ENCODE measurements at regions not wholly inside any gene's neighbourhood (a gene's known extent, or its start where the extent isn't known, plus 50 kb on each side); places are given as distances from the start of the nearest gene placed in this dataset.

DNA sequence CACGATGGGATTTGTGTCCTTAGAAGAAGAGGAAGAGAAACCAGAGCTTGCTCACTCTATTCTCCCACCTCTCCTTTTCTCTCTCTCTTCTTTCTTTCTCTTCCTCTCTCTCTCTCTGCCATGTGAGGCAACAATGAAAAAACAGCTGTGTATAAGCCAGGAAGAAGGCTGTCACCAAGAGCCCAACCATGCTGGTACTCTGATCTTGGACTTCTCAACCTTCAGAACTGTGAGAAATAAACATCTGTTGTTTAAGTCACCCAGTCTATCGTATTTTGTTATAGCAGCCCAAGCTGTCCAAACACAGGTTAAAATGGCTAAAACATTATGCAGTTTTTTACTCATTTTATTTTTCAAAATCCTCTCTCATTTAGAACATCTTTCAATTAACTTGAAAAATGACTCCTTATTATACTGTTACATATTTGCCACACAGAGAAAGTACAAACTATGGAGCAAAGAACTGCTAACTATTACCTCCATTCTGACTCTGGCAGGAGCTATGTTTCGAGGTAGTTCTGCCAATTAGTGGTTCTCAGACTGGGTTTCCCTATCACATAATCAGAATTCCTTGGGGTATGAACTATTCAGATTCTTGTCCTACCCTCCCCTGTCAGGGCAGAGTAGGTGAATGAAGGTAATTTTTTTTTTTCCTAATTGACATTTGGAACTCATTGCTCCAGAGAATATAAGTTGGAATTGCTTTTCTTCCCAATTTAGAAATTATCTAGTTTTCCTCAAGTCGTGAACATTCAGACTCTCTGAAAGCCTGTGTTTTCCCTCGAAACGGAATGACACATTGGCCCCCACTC lies 434.6 kb downstream of the ENC1 start:
- no peaks in the 10 kb centered on the region for H3K9me3 ChIP-seq (ENCODE audit: control insufficient read depth in 1 of 2, low read length in 2 of 2)
- no peak for DNase-seq
- no peaks in the 10 kb centered on the region for H3K4me1 ChIP-seq (ENCODE audit: insufficient read depth, low read length)
- ChIA-PET CTCF (ENCODE audit: partially characterized antibody) (no interaction called here), POLR2A (ENCODE audit: partially characterized antibody) (no interaction called here)
- no peak overlapping the region for H3K27ac ChIP-seq (ENCODE audit: low read depth, low read length)
- Mint-ChIP-seq H3K4me1 (no peaks in the 10 kb centered on the region), H3K27me3 (peaks cover 6 to 12% of the 10 kb centered on the region in 2 donors), H3K36me3 (no peaks in the 10 kb centered on the region), H3K9me3 (no peaks in the 10 kb centered on the region), H3K27ac (no peak overlapping the region), H3K4me3 (no peak overlapping the region)
- no peaks in the 10 kb centered on the region for H3K27me3 ChIP-seq (ENCODE audit: insufficient read depth, low read length)
- intact Hi-C loops (cut with micrococcal nuclease) = no loop called here
- no peak overlapping the region for H3K4me3 ChIP-seq (ENCODE audit: low read length in 2 of 2)
- H3K36me3 ChIP-seq (ENCODE audit: insufficient read depth, low read length) = no peaks in the 10 kb centered on the region

GRCh38 chr5:74201334-74202081 lies 439.0 kb downstream of the ENC1 start:
- Histone ChIP-seq H3K36me3 (ENCODE audit: insufficient read depth, low read length) (no peaks in the 10 kb centered on the region), H3K27ac (ENCODE audit: low read depth, low read length) (no peak overlapping the region), H3K4me1 (ENCODE audit: insufficient read depth, low read length) (no peaks in the 10 kb centered on the region), H3K4me3 (ENCODE audit: low read length in 2 of 2) (no peak overlapping the region), H3K27me3 (ENCODE audit: insufficient read depth, low read length) (no peaks in the 10 kb centered on the region), H3K9me3 (ENCODE audit: control insufficient read depth in 1 of 2, low read length in 2 of 2) (no peaks in the 10 kb centered on the region)
- POLR2A ChIA-PET (ENCODE audit: partially characterized antibody) = no interaction called here
- H3K4me3 Mint-ChIP-seq = no peak overlapping the region
- H3K27ac Mint-ChIP-seq = no peak overlapping the region
- H3K4me1 Mint-ChIP-seq = no peaks in the 10 kb centered on the region
- DNase-seq = no peak
- H3K27me3 Mint-ChIP-seq = peaks cover 2 to 9% of the 10 kb centered on the region in 2 donors
- intact Hi-C loops (cut with micrococcal nuclease) = no loop called here
- no peaks in the 10 kb centered on the region for H3K36me3 Mint-ChIP-seq
- H3K9me3 Mint-ChIP-seq = no peaks in the 10 kb centered on the region
- CTCF ChIA-PET (ENCODE audit: partially characterized antibody) = no interaction called here

- Mint-ChIP-seq H3K4me1 (no peaks in the 10 kb centered on the region), H3K9me3 (no peaks in the 10 kb centered on the region), H3K27ac (no peak overlapping the region), H3K27me3 (peaks cover 2 to 5% of the 10 kb centered on the region in 2 donors), H3K36me3 (no peaks in the 10 kb centered on the region), H3K4me3 (no peak overlapping the region)
- no peaks in the 10 kb centered on the region for H3K36me3 ChIP-seq (ENCODE audit: insufficient read depth, low read length)
- H3K4me3 ChIP-seq (ENCODE audit: low read length in 2 of 2) = no peak overlapping the region
- CTCF ChIA-PET (ENCODE audit: partially characterized antibody) = no interaction called here
- POLR2A ChIA-PET (ENCODE audit: partially characterized antibody) = no interaction called here
- DNase-seq = no peak
- no peaks in the 10 kb centered on the region for H3K4me1 ChIP-seq (ENCODE audit: insufficient read depth, low read length)
- H3K27ac ChIP-seq (ENCODE audit: low read depth, low read length) = no peak overlapping the region
- H3K9me3 ChIP-seq (ENCODE audit: control insufficient read depth in 1 of 2, low read length in 2 of 2) = no peaks in the 10 kb centered on the region
- intact Hi-C loops (cut with micrococcal nuclease) = no loop called here
- H3K27me3 ChIP-seq (ENCODE audit: insufficient read depth, low read length) = no peaks in the 10 kb centered on the region
These were observed 440.0 kb downstream of the ENC1 start for GRCh38 chr5:74200560-74200959.

DNA sequence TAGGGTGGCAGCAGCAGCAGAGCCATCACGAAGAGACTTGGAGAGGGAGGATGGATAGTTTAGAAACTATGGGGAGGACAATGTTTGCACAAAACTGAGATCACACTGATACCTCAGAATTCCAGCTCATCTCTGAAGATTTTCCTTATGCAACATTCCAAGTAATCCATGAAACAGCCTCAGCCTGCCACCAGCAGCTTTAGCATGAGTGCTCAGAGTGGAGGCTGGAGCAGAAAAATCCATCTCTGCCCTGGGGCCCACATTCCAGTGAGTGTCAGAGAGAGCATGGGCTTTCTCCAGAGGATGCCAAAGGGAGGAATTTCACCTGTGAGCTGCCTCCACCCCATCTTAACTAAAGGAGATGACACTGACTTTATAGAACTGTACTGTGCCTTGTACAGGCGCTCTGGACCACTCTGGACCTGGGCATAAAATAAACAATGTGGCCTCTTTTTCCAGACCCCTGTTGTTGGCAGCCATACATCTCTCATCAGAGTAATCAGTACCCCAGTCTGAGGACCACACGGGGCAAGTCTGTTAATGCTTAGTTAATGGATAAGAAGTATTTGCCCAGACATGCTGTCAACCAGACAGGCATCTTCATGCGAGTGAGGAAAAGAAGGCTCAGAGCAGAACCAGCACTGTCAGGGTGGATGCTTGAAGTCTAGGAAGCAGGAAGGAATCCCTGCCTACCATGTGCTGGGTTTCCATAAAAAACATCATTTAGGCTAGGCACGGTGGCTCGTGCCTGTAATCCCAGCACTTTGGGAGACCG lies 440.9 kb downstream of the ENC1 start:
- H3K4me3 Mint-ChIP-seq = no peak overlapping the region
- Histone ChIP-seq H3K4me1 (ENCODE audit: insufficient read depth, low read length) (no peaks in the 10 kb centered on the region), H3K27me3 (ENCODE audit: insufficient read depth, low read length) (no peaks in the 10 kb centered on the region), H3K4me3 (ENCODE audit: low read length in 2 of 2) (no peak overlapping the region), H3K36me3 (ENCODE audit: insufficient read depth, low read length) (no peaks in the 10 kb centered on the region), H3K27ac (ENCODE audit: low read depth, low read length) (no peak overlapping the region), H3K9me3 (ENCODE audit: control insufficient read depth in 1 of 2, low read length in 2 of 2) (no peaks in the 10 kb centered on the region)
- no peak overlapping the region for H3K27ac Mint-ChIP-seq
- H3K4me1 Mint-ChIP-seq = no peaks in the 10 kb centered on the region
- peaks cover 2 to 5% of the 10 kb centered on the region in 2 donors for H3K27me3 Mint-ChIP-seq
- H3K9me3 Mint-ChIP-seq = no peaks in the 10 kb centered on the region
- no peaks in the 10 kb centered on the region for H3K36me3 Mint-ChIP-seq
- intact Hi-C loops (cut with micrococcal nuclease) = no loop called here
- CTCF ChIA-PET (ENCODE audit: partially characterized antibody) = no interaction called here
- POLR2A ChIA-PET (ENCODE audit: partially characterized antibody) = no interaction called here
- no peak for DNase-seq

DNA sequence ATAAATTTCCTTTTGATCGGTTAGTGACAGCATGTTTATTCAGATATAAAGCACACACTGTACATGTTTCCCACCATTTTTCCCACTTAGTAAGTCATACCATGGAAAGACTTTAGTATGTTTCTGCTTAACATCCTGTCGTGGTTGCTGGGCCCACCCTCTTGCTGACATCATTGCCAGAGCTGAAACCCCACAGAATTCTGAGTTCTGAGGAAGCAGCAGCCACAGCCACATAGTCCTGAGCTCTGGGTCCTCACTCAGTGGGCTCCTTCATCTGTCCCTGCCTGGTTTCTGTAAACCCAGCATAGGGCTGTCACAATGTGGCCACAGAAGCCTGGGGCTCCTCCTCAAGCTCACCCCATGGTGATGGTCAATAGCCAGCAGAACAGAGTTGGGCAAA lies 441.5 kb downstream of the ENC1 start:
- no peaks in the 10 kb centered on the region for H3K4me1 ChIP-seq (ENCODE audit: insufficient read depth, low read length)
- Mint-ChIP-seq H3K36me3 (no peaks in the 10 kb centered on the region), H3K4me3 (no peak overlapping the region), H3K4me1 (no peaks in the 10 kb centered on the region), H3K27ac (no peak overlapping the region), H3K9me3 (peaks cover 0 to 3% (median 0%) of the 10 kb centered on the region in 8 donors), H3K27me3 (peaks cover 2 to 8% of the 10 kb centered on the region in 2 donors)
- H3K27me3 ChIP-seq (ENCODE audit: insufficient read depth, low read length) = no peaks in the 10 kb centered on the region
- ChIA-PET CTCF (ENCODE audit: partially characterized antibody) (no interaction called here), POLR2A (ENCODE audit: partially characterized antibody) (no interaction called here)
- DNase-seq = no peak
- no peaks in the 10 kb centered on the region for H3K9me3 ChIP-seq (ENCODE audit: control insufficient read depth in 1 of 2, low read length in 2 of 2)
- intact Hi-C loops (cut with micrococcal nuclease) = no loop called here
- no peak overlapping the region for H3K27ac ChIP-seq (ENCODE audit: low read depth, low read length)
- no peaks in the 10 kb centered on the region for H3K36me3 ChIP-seq (ENCODE audit: insufficient read depth, low read length)
- no peak overlapping the region for H3K4me3 ChIP-seq (ENCODE audit: low read length in 2 of 2)

DNA sequence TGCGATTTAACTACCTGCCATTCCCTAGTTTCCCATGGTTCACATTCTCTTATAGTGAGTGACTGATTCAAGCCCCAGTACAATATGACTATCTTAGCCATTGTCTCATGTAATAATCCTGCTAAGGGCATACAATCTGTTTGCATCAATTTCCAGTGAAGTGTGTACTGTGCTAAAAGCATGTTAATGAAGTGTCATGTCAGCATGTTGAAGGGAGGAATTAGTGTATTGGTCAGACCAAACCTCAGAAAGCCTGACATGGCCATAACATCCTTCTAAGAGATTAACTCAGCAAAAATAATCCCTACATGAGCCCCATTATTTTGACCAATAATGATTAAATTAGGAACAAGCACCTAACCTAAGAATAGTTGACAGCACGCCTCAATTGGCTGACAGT lies 442.4 kb downstream of the ENC1 start:
- intact Hi-C loops (cut with micrococcal nuclease) = no loop called here
- no peak for DNase-seq

GRCh38 chr5:74196233-74196632 lies 444.3 kb downstream of the ENC1 start:
- H3K4me3 Mint-ChIP-seq = no peak overlapping the region
- no peaks in the 10 kb centered on the region for H3K4me1 ChIP-seq (ENCODE audit: insufficient read depth, low read length)
- no peak overlapping the region for H3K27ac Mint-ChIP-seq
- H3K27me3 Mint-ChIP-seq = peaks cover 2 to 8% of the 10 kb centered on the region in 2 donors
- H3K27me3 ChIP-seq (ENCODE audit: insufficient read depth, low read length) = no peaks in the 10 kb centered on the region
- no peaks in the 10 kb centered on the region for H3K9me3 ChIP-seq (ENCODE audit: control insufficient read depth in 1 of 2, low read length in 2 of 2)
- DNase-seq = no peak
- intact Hi-C loops (cut with micrococcal nuclease) = no loop called here
- H3K36me3 ChIP-seq (ENCODE audit: insufficient read depth, low read length) = no peaks in the 10 kb centered on the region
- H3K36me3 Mint-ChIP-seq = no peaks in the 10 kb centered on the region
- ChIA-PET CTCF (ENCODE audit: partially characterized antibody) (no interaction called here), POLR2A (ENCODE audit: partially characterized antibody) (no interaction called here)
- H3K27ac ChIP-seq (ENCODE audit: low read depth, low read length) = no peak overlapping the region
- peaks cover 0 to 3% (median 0%) of the 10 kb centered on the region in 8 donors for H3K9me3 Mint-ChIP-seq
- no peaks in the 10 kb centered on the region for H3K4me1 Mint-ChIP-seq
- no peak overlapping the region for H3K4me3 ChIP-seq (ENCODE audit: low read length in 2 of 2)

More for the DNA sequence above, 442.4 kb downstream of the ENC1 start:
- H3K4me1 ChIP-seq (ENCODE audit: insufficient read depth, low read length) = no peaks in the 10 kb centered on the region
- ChIA-PET CTCF (ENCODE audit: partially characterized antibody) (no interaction called here), POLR2A (ENCODE audit: partially characterized antibody) (no interaction called here)
- H3K4me3 ChIP-seq (ENCODE audit: low read length in 2 of 2) = no peak overlapping the region
- no peaks in the 10 kb centered on the region for H3K36me3 Mint-ChIP-seq
- H3K27ac Mint-ChIP-seq = no peak overlapping the region
- no peak overlapping the region for H3K4me3 Mint-ChIP-seq
- H3K9me3 Mint-ChIP-seq = peaks cover 0 to 3% (median 0%) of the 10 kb centered on the region in 8 donors
- H3K27me3 ChIP-seq (ENCODE audit: insufficient read depth, low read length) = no peaks in the 10 kb centered on the region
- H3K36me3 ChIP-seq (ENCODE audit: insufficient read depth, low read length) = no peaks in the 10 kb centered on the region
- H3K9me3 ChIP-seq (ENCODE audit: control insufficient read depth in 1 of 2, low read length in 2 of 2) = no peaks in the 10 kb centered on the region
- no peaks in the 10 kb centered on the region for H3K4me1 Mint-ChIP-seq
- peaks cover 2 to 7% of the 10 kb centered on the region in 2 donors for H3K27me3 Mint-ChIP-seq
- H3K27ac ChIP-seq (ENCODE audit: low read depth, low read length) = no peak overlapping the region

Data from CD4-positive, alpha-beta memory T cell (primary cell).